ENCODE measurements at regions not wholly inside any gene's neighbourhood (a gene's known extent, or its start where the extent isn't known, plus 50 kb on each side); places are given as distances from the start of the nearest gene placed in this dataset.

DNA sequence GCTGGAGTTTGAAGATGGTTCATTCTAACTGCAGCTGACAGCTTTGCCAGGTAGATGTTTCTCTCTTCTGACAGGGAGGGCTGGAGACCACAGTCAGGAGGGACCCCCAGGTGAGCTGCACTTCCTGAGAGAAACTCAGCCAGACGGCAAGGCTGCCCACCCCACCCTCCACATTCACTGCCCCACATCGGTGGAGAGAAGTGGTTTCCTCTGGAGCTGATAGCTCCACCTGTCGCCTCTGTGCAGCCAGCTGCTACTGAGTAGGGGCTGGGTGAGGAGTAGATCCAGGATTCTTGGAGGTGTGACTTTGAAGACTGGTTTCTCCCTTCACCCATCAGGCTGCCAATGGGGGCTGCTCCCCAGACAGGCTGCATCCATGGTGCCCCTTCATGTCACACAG, 175.0 kb downstream of the CARTPT start:
- TF ChIP-seq EZH2 (IDR thresholded peaks at IDR 0.05; ENCODE audit: borderline replicate concordance, low read length), result no peak
- TF ChIP-seq, protein P1, sequence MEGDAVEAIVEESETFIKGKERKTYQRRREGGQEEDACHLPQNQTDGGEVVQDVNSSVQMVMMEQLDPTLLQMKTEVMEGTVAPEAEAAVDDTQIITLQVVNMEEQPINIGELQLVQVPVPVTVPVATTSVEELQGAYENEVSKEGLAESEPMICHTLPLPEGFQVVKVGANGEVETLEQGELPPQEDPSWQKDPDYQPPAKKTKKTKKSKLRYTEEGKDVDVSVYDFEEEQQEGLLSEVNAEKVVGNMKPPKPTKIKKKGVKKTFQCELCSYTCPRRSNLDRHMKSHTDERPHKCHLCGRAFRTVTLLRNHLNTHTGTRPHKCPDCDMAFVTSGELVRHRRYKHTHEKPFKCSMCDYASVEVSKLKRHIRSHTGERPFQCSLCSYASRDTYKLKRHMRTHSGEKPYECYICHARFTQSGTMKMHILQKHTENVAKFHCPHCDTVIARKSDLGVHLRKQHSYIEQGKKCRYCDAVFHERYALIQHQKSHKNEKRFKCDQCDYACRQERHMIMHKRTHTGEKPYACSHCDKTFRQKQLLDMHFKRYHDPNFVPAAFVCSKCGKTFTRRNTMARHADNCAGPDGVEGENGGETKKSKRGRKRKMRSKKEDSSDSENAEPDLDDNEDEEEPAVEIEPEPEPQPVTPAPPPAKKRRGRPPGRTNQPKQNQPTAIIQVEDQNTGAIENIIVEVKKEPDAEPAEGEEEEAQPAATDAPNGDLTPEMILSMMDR (conservative IDR thresholded peaks at IDR 0.05 in 1 of 2, IDR thresholded peaks at IDR 0.05 in 1 of 2; ENCODE audit: extremely low read depth in 1 of 2, insufficient read depth in 1 of 2, low read depth in 1 of 2, low read length in 2 of 2), result no peak
